GM04503 (cell line): ENCODE measurements at regions not wholly inside any gene's neighbourhood (a gene's known extent, or its start where the extent isn't known, plus 50 kb on each side); places are given as distances from the start of the nearest gene placed in this dataset.

Source experiments
- DNase-seq: peaks from one replicate; pipeline ENCODE4 v3.0.0-alpha.2; 2012; ENCODE audit warnings: low read depth

- DNase-seq, result no peak
Measured at GRCh38 chrX:39144956-39145355, 343.7 kb downstream of the MID1IP1 start.

- no peak for DNase-seq
Measured at GRCh38 chrX:39145859-39146258, 344.6 kb downstream of the MID1IP1 start.

- DNase-seq, result no peak
Measured at GRCh38 chrX:39149761-39150160, 348.5 kb downstream of the MID1IP1 start.

- DNase-seq, result no peak
Measured at GRCh38 chrX:39150220-39150619, 349.0 kb downstream of the MID1IP1 start.

- no peak for DNase-seq
Measured at GRCh38 chrX:39150621-39151020, 349.4 kb downstream of the MID1IP1 start.

- DNase-seq, result no peak
Measured at GRCh38 chrX:39152106-39152649, 350.9 kb downstream of the MID1IP1 start.

- DNase-seq, result no peak
Measured at GRCh38 chrX:39156051-39156450, 354.8 kb downstream of the MID1IP1 start.

- no peak for DNase-seq
Measured at GRCh38 chrX:39157006-39157405, 355.7 kb downstream of the MID1IP1 start.

GRCh38 chrX:39157796-39158195 lies 356.5 kb downstream of the MID1IP1 start:
- no peak for DNase-seq

GRCh38 chrX:39158801-39159657 lies 357.8 kb downstream of the MID1IP1 start:
- DNase-seq, result no peak

GRCh38 chrX:39159921-39160507 lies 358.8 kb downstream of the MID1IP1 start:
- DNase-seq, result no peak

- DNase-seq, result no peak
Measured at GRCh38 chrX:39161611-39162255, 360.5 kb downstream of the MID1IP1 start.

- DNase-seq, result no peak
Measured at GRCh38 chrX:39162322-39162735, 361.1 kb downstream of the MID1IP1 start.

GRCh38 chrX:39163581-39164126 lies 362.4 kb downstream of the MID1IP1 start:
- no peak for DNase-seq

GRCh38 chrX:39164212-39164611 lies 363.0 kb downstream of the MID1IP1 start:
- DNase-seq, result no peak

- no peak for DNase-seq
Measured at GRCh38 chrX:39165185-39165584, 363.9 kb downstream of the MID1IP1 start.

GRCh38 chrX:39165773-39166172 lies 364.5 kb downstream of the MID1IP1 start:
- DNase-seq, result no peak

GRCh38 chrX:39167791-39168190 lies 366.5 kb downstream of the MID1IP1 start:
- DNase-seq, result no peak

GRCh38 chrX:39168609-39169008 lies 367.4 kb downstream of the MID1IP1 start:
- DNase-seq, result no peak

- DNase-seq, result no peak
Measured at GRCh38 chrX:39169976-39170375, 368.7 kb downstream of the MID1IP1 start.

GRCh38 chrX:39170464-39170863 lies 369.2 kb downstream of the MID1IP1 start:
- DNase-seq, result no peak

GRCh38 chrX:39171686-39172085 lies 370.4 kb downstream of the MID1IP1 start:
- no peak for DNase-seq
